HG02763 (cell line): ENCODE measurements at regions not wholly inside any gene's neighbourhood (a gene's known extent, or its start where the extent isn't known, plus 50 kb on each side); places are given as distances from the start of the nearest gene placed in this dataset.
"Not testable (repeated sequence)": the region's sequence is repeated elsewhere in the genome, so short reads cannot be mapped to it uniquely, and the experiment has no call there.

Experiments used
- ATAC-seq: cut with Tn5 transposase; IDR thresholded peaks from one replicate; pipeline ENCODE4 v1.9.1; 2021; ENCODE audit warnings: mild to moderate bottlenecking, moderate library complexity; ENCODE audit not compliant: unreplicated experiment

DNA sequence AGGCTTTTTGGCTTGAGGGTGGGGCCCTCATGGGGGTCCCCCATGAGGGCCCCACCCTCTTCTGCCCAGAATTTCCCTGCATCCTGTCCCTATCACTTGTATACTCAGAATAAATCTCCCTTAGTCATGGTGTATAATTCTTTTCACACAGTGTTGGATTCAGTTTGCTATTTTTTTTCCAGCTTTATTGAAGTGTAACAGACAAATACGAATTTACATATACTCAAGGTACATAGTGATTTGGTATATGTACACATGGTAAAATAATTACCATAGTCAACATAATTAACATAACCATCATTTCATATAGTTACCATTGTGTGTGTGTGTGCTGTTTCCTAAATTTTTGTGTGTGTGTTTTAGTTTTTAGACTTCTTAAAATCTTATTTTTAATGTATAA lies 289.4 kb downstream of the CNTNAP3B start:
- not testable (repeated sequence) for ATAC-seq

DNA sequence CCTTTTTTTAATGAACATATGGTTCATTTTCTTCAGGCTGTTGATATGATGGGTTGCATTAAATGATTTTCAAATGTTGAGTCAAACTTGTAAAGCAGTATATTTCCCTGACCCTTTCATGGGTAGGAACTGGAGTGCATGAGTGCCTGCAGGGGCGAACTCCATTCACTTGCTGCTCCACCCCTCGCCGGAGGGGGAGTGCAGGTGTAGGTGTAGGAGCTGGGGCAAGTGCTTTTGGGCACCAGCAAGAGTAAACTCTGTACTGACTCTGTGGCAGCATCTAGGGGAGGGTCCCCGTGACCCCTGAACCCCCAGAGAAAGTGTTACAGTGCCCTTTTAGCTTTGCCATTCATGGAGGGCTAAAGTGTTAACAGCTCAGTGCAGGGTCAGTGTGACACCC lies 290.3 kb downstream of the CNTNAP3B start:
- ATAC-seq, result not testable (repeated sequence)

GRCh38 chr9:41838562-41838851 lies 290.7 kb downstream of the CNTNAP3B start:
- ATAC-seq, result not testable (repeated sequence)

DNA sequence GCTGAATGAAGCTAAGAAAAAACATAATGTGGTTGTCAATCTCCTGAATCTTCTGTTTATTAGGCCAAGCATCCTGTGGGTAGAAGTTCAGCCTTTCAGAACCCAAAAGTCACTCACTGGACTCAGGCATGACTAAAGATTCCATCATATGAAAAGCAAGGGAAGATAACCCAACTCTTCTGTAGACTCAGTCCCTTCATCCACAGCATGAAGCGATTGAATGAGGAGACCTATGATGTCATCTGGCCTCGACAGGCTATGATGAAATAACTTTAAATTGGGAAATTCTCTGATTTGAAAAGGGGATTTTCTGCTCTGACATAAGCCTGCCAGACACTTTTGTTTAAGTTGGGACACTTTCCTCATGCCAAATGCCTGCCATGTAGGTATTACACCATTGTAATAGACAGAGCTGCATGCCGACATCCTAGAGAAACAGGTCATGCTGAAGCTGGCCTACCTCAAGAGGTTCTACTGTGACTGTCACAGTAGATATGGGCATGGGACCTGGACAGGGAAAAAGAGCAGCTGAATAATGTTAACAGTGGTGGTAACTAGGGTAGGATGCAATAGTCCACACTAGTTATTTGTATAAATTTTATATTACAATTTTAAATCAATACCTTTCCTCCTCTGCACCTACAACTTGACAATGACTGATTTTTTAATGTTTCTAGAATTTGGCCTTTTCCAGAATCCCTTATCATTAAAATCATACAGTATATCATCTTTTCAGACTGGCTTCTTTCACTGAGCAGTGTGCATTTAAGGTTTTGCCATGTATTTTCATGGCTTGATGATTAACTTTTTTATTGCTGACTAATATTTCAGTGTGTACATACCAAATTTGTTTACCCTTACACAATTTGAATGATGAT lies 291.3 kb downstream of the CNTNAP3B start:
- not testable (repeated sequence) for ATAC-seq

GRCh38 chr9:41833108-41833507 lies 296.1 kb downstream of the CNTNAP3B start:
- ATAC-seq, result not testable (repeated sequence)

DNA sequence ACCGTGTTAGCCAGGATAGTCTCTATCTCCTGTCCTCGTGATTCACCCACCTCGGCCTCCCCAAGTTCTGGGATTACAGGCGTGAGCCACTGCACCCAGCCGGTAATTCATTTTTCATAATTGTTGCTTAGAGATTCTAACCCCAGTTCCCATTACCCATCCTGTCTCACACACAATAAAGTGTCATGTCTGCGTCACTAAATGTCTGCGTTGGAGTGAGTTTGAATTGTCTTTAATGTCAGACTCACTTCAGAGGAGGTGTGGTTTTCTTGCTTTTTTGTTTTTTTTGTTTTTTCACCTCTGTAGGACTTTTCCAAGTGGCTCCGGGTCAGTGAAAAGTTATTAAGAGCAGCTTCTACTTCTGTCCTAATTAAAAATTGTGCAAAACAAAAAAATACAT lies 304.5 kb downstream of the CNTNAP3B start:
- not testable (repeated sequence) for ATAC-seq

- not testable (repeated sequence) for ATAC-seq
Observed at GRCh38 chr9:41802706-41803105, 326.5 kb downstream of the CNTNAP3B start.

DNA sequence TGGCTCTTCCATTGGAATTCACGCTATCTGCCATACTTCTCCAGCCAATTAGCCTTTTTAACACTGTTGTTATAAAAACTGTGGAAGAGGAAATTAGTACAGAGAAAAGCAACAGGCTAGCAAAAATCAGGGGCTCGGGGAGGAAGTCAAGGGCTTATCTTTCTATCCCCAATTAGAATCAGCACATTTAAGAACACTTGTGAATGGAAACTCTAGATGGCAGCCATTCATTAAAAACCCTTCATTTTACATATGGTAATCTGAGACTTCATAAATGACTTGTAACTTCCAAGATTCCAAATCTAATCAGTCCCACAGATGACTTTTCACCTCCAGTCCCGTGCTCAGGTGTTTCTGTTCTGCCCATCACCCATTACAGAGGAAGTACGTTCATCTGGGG lies 330.5 kb downstream of the CNTNAP3B start:
- ATAC-seq, result not testable (repeated sequence)

DNA sequence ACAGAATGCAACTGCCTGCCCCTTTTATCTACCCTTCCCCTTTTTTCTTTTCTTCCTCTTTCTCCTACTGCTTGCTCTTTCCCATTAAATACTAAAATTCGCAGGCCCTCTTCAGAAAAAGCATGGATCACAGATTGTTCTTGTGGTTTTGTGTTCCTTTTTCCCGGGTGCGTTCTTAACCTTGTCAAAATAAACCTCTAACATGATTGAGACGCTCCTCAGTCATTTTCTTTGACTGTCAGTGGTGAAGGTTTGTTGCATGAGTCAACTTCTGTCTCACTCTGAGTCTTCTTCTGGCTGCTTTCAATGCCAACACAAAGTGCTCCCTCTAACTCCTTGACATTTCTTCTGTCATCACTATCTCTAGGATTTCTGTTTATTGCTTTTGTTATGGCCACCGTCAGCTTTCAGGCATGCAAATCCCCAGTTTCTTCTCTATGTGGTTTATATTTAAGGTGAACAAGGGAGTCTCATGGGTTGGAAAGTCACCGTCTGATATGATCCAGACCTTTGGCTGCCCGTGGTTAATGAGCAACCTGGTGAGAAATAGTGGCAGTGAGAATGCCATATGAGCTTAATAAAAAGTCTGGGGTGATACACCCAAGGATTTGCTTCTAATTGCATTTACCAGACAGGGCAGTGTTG lies 338.4 kb downstream of the CNTNAP3B start:
- not testable (repeated sequence) for ATAC-seq

GRCh38 chr9:41790007-41790406 lies 339.2 kb downstream of the CNTNAP3B start:
- not testable (repeated sequence) for ATAC-seq

DNA sequence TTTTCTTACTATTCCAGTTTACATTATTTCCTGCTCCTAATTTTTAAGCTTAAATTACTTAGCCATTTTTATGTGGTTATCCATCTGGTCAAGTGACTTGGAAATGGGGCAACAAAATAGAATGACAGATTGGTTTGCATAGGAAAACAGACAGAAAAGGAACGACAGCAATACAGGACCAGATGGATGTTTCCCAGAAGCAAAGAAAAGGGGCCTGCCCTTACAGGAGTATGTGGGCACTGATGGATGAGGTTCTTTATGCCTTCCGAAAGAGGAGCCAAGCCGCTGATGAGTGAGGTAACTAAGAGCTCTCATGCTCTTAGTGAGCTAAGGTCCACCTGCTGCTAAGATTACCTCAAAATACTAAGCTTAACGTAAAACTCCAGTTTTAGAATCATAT lies 339.8 kb downstream of the CNTNAP3B start:
- ATAC-seq, result not testable (repeated sequence)

- not testable (repeated sequence) for ATAC-seq
Observed at GRCh38 chr9:41787951-41788350, 341.3 kb downstream of the CNTNAP3B start.

GRCh38 chr9:41787270-41787669 lies 342.0 kb downstream of the CNTNAP3B start:
- ATAC-seq, result not testable (repeated sequence)

GRCh38 chr9:41784006-41784405 lies 345.2 kb downstream of the CNTNAP3B start:
- ATAC-seq, result not testable (repeated sequence)

- not testable (repeated sequence) for ATAC-seq
Observed at GRCh38 chr9:41783070-41783810, 346.0 kb downstream of the CNTNAP3B start.

DNA sequence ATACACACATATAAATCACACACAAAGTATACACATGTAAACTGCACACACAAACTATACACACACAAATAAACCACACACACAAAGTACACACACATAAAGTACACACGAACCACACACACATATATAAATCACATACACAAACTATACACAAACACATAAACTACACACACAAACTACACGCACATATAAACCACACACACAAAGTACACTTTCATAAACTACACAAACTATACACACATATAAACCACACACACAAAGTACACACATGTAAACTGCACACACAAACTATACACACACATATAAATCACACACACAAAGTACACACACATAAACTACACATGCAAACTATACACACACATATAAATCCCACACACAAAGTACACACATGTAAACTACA lies 347.3 kb downstream of the CNTNAP3B start:
- not testable (repeated sequence) for ATAC-seq

DNA sequence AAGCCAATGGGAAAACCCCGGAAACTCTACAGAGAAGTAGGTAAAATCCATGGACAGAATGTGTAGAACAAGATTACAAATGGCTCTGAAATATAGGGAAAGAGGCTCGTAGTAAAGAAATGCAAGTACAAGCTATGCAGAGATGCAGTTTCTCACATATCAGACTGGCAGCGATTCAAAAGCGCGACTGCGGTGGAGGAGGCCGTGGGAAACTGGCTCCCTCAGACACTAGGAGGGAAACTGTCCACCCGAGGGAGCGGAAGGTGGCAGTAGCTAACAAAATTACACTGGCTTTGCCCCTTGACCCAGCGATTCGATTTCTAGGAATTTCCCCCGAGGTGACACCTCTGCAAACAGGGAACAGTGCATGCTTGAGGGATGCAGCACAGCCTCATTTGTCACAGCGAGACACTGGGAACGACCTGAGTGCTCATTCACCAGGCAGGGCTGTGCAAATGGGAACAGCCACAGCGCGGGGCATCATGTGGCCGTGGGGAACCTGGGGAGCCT lies 349.3 kb downstream of the CNTNAP3B start:
- ATAC-seq, result not testable (repeated sequence)

- not testable (repeated sequence) for ATAC-seq
Observed at GRCh38 chr9:41779192-41779591, 350.0 kb downstream of the CNTNAP3B start.

- ATAC-seq, result not testable (repeated sequence)
Observed at GRCh38 chr9:41778535-41779071, 350.6 kb downstream of the CNTNAP3B start.

GRCh38 chr9:41777536-41777935 lies 351.7 kb downstream of the CNTNAP3B start:
- not testable (repeated sequence) for ATAC-seq

DNA sequence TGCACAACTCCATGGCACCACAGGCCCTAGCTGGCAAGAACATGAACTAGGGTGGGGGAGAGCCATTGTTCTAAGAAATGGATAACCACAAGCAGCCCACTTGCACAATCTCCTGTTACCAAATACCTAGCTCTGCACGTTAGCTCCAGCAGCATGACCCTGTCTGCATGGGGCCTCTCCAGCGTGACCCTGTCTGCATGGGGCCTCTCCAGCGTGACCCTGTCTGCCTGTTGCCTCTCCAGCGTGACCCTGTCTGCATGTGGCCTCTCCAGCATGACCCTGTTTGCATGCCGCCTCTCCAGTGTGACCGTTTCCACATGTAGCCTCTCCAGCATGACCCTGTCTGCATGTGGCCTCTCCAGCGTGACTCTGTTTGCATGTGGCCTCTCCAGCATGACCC lies 356.7 kb downstream of the CNTNAP3B start:
- not testable (repeated sequence) for ATAC-seq
